Ovary (tissue), 3 donors: ENCODE measurements at regions not wholly inside any gene's neighbourhood (a gene's known extent, or its start where the extent isn't known, plus 50 kb on each side); places are given as distances from the start of the nearest gene placed in this dataset.

Experiments
- EP300 ChIP-seq: sonication (generic); formaldehyde crosslinking; IDR thresholded peaks from one replicate; pipeline ENCODE4 v1.6.1; 2017; ENCODE audit warnings: antibody characterized with exemption
- POLR2A ChIP-seq: fragments of 450-650 bp; IDR thresholded peaks from one replicate; pipeline ENCODE4 v1.6.1; 2017; ENCODE audit warnings: antibody characterized with exemption, mild to moderate bottlenecking, moderate library complexity
- TF ChIP-seq, protein P1 (sequence below), 3 donors: fragments of 450-650 bp in 2 of 3; fragments of 200-600 bp in 1 of 3; IDR thresholded peaks; one replicate each; pipeline versions ENCODE4 v1.5.1 to v1.8.0; 2016 to 2022; ENCODE audit warnings: antibody characterized with exemption in 3 of 3, mild to moderate bottlenecking in 1 of 3
- donor health status: DM: no; HTN: no; CAD: no.

DNA sequence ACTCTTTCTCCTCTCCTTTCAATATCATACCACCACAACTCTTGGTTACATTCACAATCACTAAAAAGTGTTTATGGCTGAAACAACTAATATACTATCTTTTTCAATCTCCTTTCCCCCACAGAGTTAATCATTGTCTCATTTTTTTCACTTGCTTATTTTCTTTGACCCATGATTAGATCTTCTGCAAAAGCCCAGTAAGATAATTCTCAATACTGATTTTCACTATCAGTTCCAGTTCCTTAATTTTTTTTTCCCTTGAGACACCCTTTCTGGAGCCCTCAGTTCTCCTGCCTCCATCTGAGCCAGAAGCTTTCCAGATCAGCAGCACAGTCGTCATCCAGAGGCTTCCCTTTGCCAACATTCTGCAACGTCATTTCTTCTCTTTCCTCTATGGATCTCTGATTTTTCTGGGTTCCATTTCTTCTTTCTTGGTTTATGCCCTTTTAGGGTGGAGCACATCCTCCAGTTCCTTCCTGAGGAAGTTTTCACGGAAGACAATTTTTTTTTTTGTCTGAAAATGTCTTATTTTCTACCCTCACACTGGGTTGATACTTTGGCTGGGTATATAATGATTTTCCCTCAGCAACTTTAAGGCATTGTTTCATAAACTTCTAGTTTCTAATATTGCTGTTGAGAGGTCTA is 88.7 kb upstream of the C15orf39 start:
- TF ChIP-seq, protein P1, sequence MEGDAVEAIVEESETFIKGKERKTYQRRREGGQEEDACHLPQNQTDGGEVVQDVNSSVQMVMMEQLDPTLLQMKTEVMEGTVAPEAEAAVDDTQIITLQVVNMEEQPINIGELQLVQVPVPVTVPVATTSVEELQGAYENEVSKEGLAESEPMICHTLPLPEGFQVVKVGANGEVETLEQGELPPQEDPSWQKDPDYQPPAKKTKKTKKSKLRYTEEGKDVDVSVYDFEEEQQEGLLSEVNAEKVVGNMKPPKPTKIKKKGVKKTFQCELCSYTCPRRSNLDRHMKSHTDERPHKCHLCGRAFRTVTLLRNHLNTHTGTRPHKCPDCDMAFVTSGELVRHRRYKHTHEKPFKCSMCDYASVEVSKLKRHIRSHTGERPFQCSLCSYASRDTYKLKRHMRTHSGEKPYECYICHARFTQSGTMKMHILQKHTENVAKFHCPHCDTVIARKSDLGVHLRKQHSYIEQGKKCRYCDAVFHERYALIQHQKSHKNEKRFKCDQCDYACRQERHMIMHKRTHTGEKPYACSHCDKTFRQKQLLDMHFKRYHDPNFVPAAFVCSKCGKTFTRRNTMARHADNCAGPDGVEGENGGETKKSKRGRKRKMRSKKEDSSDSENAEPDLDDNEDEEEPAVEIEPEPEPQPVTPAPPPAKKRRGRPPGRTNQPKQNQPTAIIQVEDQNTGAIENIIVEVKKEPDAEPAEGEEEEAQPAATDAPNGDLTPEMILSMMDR (IDR thresholded peaks at IDR 0.05), result no peak
- TF ChIP-seq POLR2A (no peak), EP300 (no peak)
